HCT116 (cell line): ENCODE measurements at regions not wholly inside any gene's neighbourhood (a gene's known extent, or its start where the extent isn't known, plus 50 kb on each side); places are given as distances from the start of the nearest gene placed in this dataset.

Source experiments
- ATAC-seq: fragments of 200-7000 bp; cut with Tn5 transposase; 2 replicates; pipeline ENCODE4 v1.9.1; 2020; ENCODE audit warnings: mild to moderate bottlenecking, moderate library complexity
- BruUV-seq: library from RNA; stranded (reverse); fragments of 400-500 nt; replicated peaks from 2 replicates; lab custom pipeline; 2021; lab: Mats Ljungman, UMichigan
- CTCF ChIA-PET: fragments of 300-600 bp; sonication (Branson Sonifier 250); formaldehyde crosslinking; loops from one replicate; lab custom pipeline; 2021; ENCODE audit warnings: antibody characterized with exemption; lab: Charles Lee
- POLR2A ChIA-PET: fragments of 300-600, 350-600 bp; sonication (Branson Sonifier 250); formaldehyde crosslinking; loops from one replicate; lab custom pipeline; 2021; ENCODE audit warnings: antibody characterized with exemption; lab: Charles Lee
- RAD21 ChIA-PET, 2 experiments: fragments of 300-600 bp; sonication (Branson Sonifier 250); formaldehyde crosslinking; loops; one replicate each; lab custom pipeline; 2023; ENCODE audit warnings: low total read pairs in 2 of 2; ENCODE audit not compliant: uncharacterized antibody in 2 of 2, unreplicated experiment in 2 of 2, low non-redundant PET in 1 of 2; lab: Charles Lee
- DNase-seq: peaks from one replicate; pipeline ENCODE4 v3.0.0-alpha.2; 2010; ENCODE audit warnings: low read depth, low spot score
- H2AFZ ChIP-seq: fragments of 200-600 bp; shearing (Covaris generic), sonication (generic); 2 replicates; pipeline ENCODE4 v1.6.1; 2017; ENCODE audit warnings: low read depth, mixed run types, mixed read lengths, antibody characterized with exemption, low read length; ENCODE audit not compliant: poor library complexity, severe bottlenecking
- H3K27ac ChIP-seq: 2 replicates; pipeline ENCODE4 v1.5.1; 2012; ENCODE audit warnings: low read depth, low read length
- H3K27me3 ChIP-seq: fragments of 200-600 bp; sonication (generic); 2 replicates; pipeline ENCODE4 v1.6.1; 2016; ENCODE audit warnings: mixed run types, low read length, mixed read lengths; ENCODE audit not compliant: insufficient read depth
- H3K36me3 ChIP-seq, 2 experiments: fragments of 200-500 bp in 1 of 2; fragments of 200-600 bp in 1 of 2; sonication (Bioruptor generic) in 1 of 2; sonication (generic) in 1 of 2; 2 replicates each; pipeline versions ENCODE4 v1.5.1 to v1.6.1; 2014 to 2016; ENCODE audit warnings: low read length in 2 of 2, inconsistent platforms in 1 of 2, mixed read lengths in 1 of 2, mixed run types in 1 of 2; ENCODE audit not compliant: insufficient read depth in 2 of 2, control insufficient read depth in 1 of 2
- H3K4me1 ChIP-seq, 2 experiments: fragments of 200-600 bp in 1 of 2; sonication (generic) in 1 of 2; 2 replicates each; pipeline versions ENCODE4 v1.5.1 to v1.6.1; 2012 to 2017; ENCODE audit warnings: low read length in 2 of 2, inconsistent platforms in 1 of 2, mild to moderate bottlenecking in 1 of 2, mixed read lengths in 1 of 2, mixed run types in 1 of 2, moderate library complexity in 1 of 2; ENCODE audit not compliant: insufficient read depth in 2 of 2, control insufficient read depth in 1 of 2
- H3K4me2 ChIP-seq: fragments of 200-600 bp; sonication (generic); 2 replicates; pipeline ENCODE4 v1.6.1; 2017; ENCODE audit warnings: mixed run types, low read length, mixed read lengths
- H3K4me3 ChIP-seq, 2 experiments: fragments of 200-600 bp in 1 of 2; sonication (generic) in 1 of 2; replicated peaks in 1 of 2; 2 replicates each; pipeline ENCODE4 v1.5.1; 2011 to 2016; ENCODE audit warnings: low read length in 2 of 2, control low read depth in 1 of 2, low read depth in 1 of 2, mild to moderate bottlenecking in 1 of 2, mixed read lengths in 1 of 2, mixed run types in 1 of 2
- H3K79me2 ChIP-seq: fragments of 200-600 bp; sonication (generic); 2 replicates; pipeline ENCODE4 v1.6.1; 2017; ENCODE audit warnings: mild to moderate bottlenecking, mixed run types, low read length, moderate library complexity, mixed read lengths; ENCODE audit not compliant: insufficient read depth
- H3K9ac ChIP-seq: fragments of 200-600 bp; sonication (generic); 2 replicates; pipeline ENCODE4 v1.6.1; 2016; ENCODE audit warnings: low read length, mixed read lengths
- H3K9me2 ChIP-seq: fragments of 200-600 bp; sonication (generic), shearing (Covaris generic); 2 replicates; pipeline ENCODE4 v1.6.1; 2017; ENCODE audit warnings: mixed run types, mild to moderate bottlenecking, moderate library complexity; ENCODE audit not compliant: insufficient read depth
- H3K9me3 ChIP-seq, 2 experiments: fragments of 200-500 bp in 1 of 2; fragments of 200-600 bp in 1 of 2; sonication (Bioruptor generic) in 1 of 2; sonication (generic) in 1 of 2; 2 replicates each; pipeline ENCODE4 v1.6.1; 2014 to 2017; ENCODE audit warnings: low read length in 2 of 2, mixed read lengths in 2 of 2, inconsistent platforms in 1 of 2, low read depth in 1 of 2, mild to moderate bottlenecking in 1 of 2, mixed run types in 1 of 2, moderate library complexity in 1 of 2; ENCODE audit not compliant: control insufficient read depth in 1 of 2, insufficient read depth in 1 of 2
- H4K20me1 ChIP-seq: fragments of 200-600 bp; sonication (generic), shearing (Covaris generic); 2 replicates; pipeline ENCODE4 v1.6.1; 2017; ENCODE audit warnings: mixed run types, mild to moderate bottlenecking, moderate library complexity; ENCODE audit not compliant: insufficient read depth
- ATF3 ChIP-seq: IDR thresholded peaks from 2 replicates; pipeline ENCODE4 v1.6.1; 2012
- EGR1 ChIP-seq: IDR thresholded peaks from 2 replicates; pipeline ENCODE4 v1.6.1; 2012; ENCODE audit warnings: low read depth
- ELF1 ChIP-seq: IDR thresholded peaks from 2 replicates; pipeline ENCODE4 v1.6.1; 2012; ENCODE audit warnings: low read depth, borderline replicate concordance
- EZH2 ChIP-seq: fragments of 200-600 bp; sonication (generic); IDR thresholded peaks from 2 replicates; pipeline ENCODE4 v1.6.1; 2017; ENCODE audit warnings: antibody characterized with exemption, mixed run types
- JUND ChIP-seq: IDR thresholded peaks from 2 replicates; pipeline ENCODE4 v1.6.1; 2012
- MAX ChIP-seq: IDR thresholded peaks from 2 replicates; pipeline ENCODE4 v1.6.1; 2012
- RAD21 ChIP-seq: IDR thresholded peaks from 2 replicates; pipeline ENCODE4 v1.6.1; 2012; ENCODE audit warnings: low read depth, mild to moderate bottlenecking
- REST ChIP-seq: IDR thresholded peaks from 2 replicates; pipeline ENCODE4 v1.6.1; 2012; ENCODE audit warnings: low read depth
- SP1 ChIP-seq: IDR thresholded peaks from 2 replicates; pipeline ENCODE4 v1.6.1; 2012; ENCODE audit warnings: low read depth
- ZBTB33 ChIP-seq: IDR thresholded peaks from 2 replicates; pipeline ENCODE4 v1.6.1; 2011; ENCODE audit warnings: mild to moderate bottlenecking, low read length, moderate library complexity; ENCODE audit not compliant: insufficient replicate concordance; ENCODE audit errors: extremely low read depth
- ZFX ChIP-seq: fragments of 450-650 bp; IDR thresholded peaks from 2 replicates; pipeline ENCODE4 v1.6.1; 2017
- intact Hi-C: fragments of 100-400 bp; cut with micrococcal nuclease; formaldehyde crosslinking; loops from 2 replicates; pipeline ENCODE4 v1.10.0; 2022

GRCh38 chr1:14544319-14544718 is 54.2 kb upstream of the KAZN start:
- no peak for DNase-seq
- Histone ChIP-seq H3K4me1 (no peaks in the 10 kb centered on the region), H3K4me2 (no peak overlapping the region), H3K9me3 (no peaks in the 10 kb centered on the region; a peak in 1 of 4 replicates), H3K4me3 (no peak overlapping the region), H3K79me2 (no peaks in the 10 kb centered on the region), H3K27me3 (peaks cover 41% of the 10 kb centered on the region), H3K36me3 (no peaks in the 10 kb centered on the region), H2AFZ (no peak overlapping the region), H3K9me2 (no peaks in the 10 kb centered on the region), H3K27ac (no peak overlapping the region), H4K20me1 (no peaks in the 10 kb centered on the region), H3K9ac (no peak overlapping the region)
- ChIA-PET RAD21 (interaction anchor here in 1 of 2 experiments (0.6 kb wide), 1 partner anchor 29 kb away, joined by 3 read pairs; no protein-coding TSS in a partner anchor), CTCF (no interaction called here), POLR2A (interaction anchor here (0.7 kb wide), 1 partner anchor 419 kb away, joined by 4 read pairs; no protein-coding TSS in a partner anchor)
- no peak for TF ChIP-seq ELF1
- TF ChIP-seq RAD21: no peak
- TF ChIP-seq EGR1: no peak
- TF ChIP-seq EZH2: no peak
- no peak for TF ChIP-seq SP1
- intact Hi-C loops: no loop called here
- no TSS peak for BruUV-seq
- no peak for ATAC-seq

GRCh38 chr1:14545422-14546025 is 53.0 kb upstream of the KAZN start:
- no peaks in the 10 kb centered on the region for H3K4me1 ChIP-seq
- H3K4me3 ChIP-seq: no peak overlapping the region
- H3K27ac ChIP-seq: no peak overlapping the region
- H3K36me3 ChIP-seq: no peaks in the 10 kb centered on the region
- CTCF ChIA-PET: no interaction called here
- H3K9me3 ChIP-seq: no peaks in the 10 kb centered on the region; a peak in 1 of 4 replicates
- no peak for TF ChIP-seq ZFX
- no peak for TF ChIP-seq EZH2
- no peak for TF ChIP-seq ZBTB33
- TF ChIP-seq MAX: no peak
- TF ChIP-seq JUND: no peak
- TF ChIP-seq RAD21: no peak
- TF ChIP-seq ATF3: no peak
- TF ChIP-seq REST: no peak
- TF ChIP-seq EGR1: no peak
- no peaks in the 10 kb centered on the region for H3K79me2 ChIP-seq
- peaks cover 36% of the 10 kb centered on the region for H3K27me3 ChIP-seq
- RAD21 ChIA-PET: no interaction called here
- no TSS peak for BruUV-seq
- H3K9ac ChIP-seq: no peak overlapping the region
- no peak for DNase-seq
- H3K4me2 ChIP-seq: no peak overlapping the region
- POLR2A ChIA-PET: no interaction called here
- no peaks in the 10 kb centered on the region for H4K20me1 ChIP-seq
- ATAC-seq: no peak
- intact Hi-C loops: no loop called here
- H2AFZ ChIP-seq: no peak overlapping the region
- no peaks in the 10 kb centered on the region for H3K9me2 ChIP-seq
